GM18505 (cell line): ENCODE measurements at regions not wholly inside any gene's neighbourhood (a gene's known extent, or its start where the extent isn't known, plus 50 kb on each side); places are given as distances from the start of the nearest gene placed in this dataset.

Source experiments
- ATAC-seq: cut with Tn5 transposase; IDR thresholded peaks from one replicate; pipeline ENCODE4 v1.9.1; 2021; ENCODE audit not compliant: unreplicated experiment
- POLR2A ChIP-seq: IDR thresholded peaks from 4 replicates; pipeline ENCODE4 v1.6.1; 2011; ENCODE audit warnings: borderline replicate concordance; ENCODE audit not compliant: insufficient read depth, insufficient read length; ENCODE audit errors: extremely low read depth

GRCh38 chr15:94677202-94677790 is 445.9 kb downstream of the MCTP2 start:
- TF ChIP-seq POLR2A, result no peak
- ATAC-seq, result no peak

- ATAC-seq, result no peak
- TF ChIP-seq POLR2A, result no peak
Observed at GRCh38 chr15:94682171-94682570, 450.8 kb downstream of the MCTP2 start.

- TF ChIP-seq POLR2A, result no peak
- ATAC-seq, result no peak
Observed at GRCh38 chr15:94683902-94684301, 452.5 kb downstream of the MCTP2 start.

- no peak for ATAC-seq
- TF ChIP-seq POLR2A, result no peak
Observed at GRCh38 chr15:94691169-94691568, 459.8 kb downstream of the MCTP2 start.

- TF ChIP-seq POLR2A, result no peak
- no peak for ATAC-seq
Observed at GRCh38 chr15:94692710-94693109, 461.3 kb downstream of the MCTP2 start.

- TF ChIP-seq POLR2A, result no peak
- no peak for ATAC-seq
Observed at GRCh38 chr15:94700211-94700610, 468.9 kb downstream of the MCTP2 start.

- no peak for TF ChIP-seq POLR2A
- ATAC-seq, result no peak
Observed at GRCh38 chr15:94701281-94701985, 470.1 kb downstream of the MCTP2 start.

- no peak for ATAC-seq
Observed at GRCh38 chr15:94703596-94703995, 472.2 kb downstream of the MCTP2 start.

GRCh38 chr15:94704421-94704820 is 473.1 kb downstream of the MCTP2 start:
- no peak for TF ChIP-seq POLR2A
- no peak for ATAC-seq

More at GRCh38 chr15:94703596-94703995, 472.2 kb downstream of the MCTP2 start:
- TF ChIP-seq POLR2A, result no peak

- TF ChIP-seq POLR2A, result no peak
- ATAC-seq, result no peak
Observed at GRCh38 chr15:94704946-94705345, 473.6 kb downstream of the MCTP2 start.

- no peak for TF ChIP-seq POLR2A
- ATAC-seq, result no peak
Observed at GRCh38 chr15:94709319-94709718, 478.0 kb downstream of the MCTP2 start.

GRCh38 chr15:94722024-94722636 is 490.8 kb downstream of the MCTP2 start:
- ATAC-seq, result no peak
- TF ChIP-seq POLR2A, result no peak

- ATAC-seq, result no peak
- no peak for TF ChIP-seq POLR2A
Observed at GRCh38 chr15:94723801-94724200, 492.4 kb downstream of the MCTP2 start.

- no peak for TF ChIP-seq POLR2A
- ATAC-seq, result no peak
Observed at GRCh38 chr15:94731286-94731685, 499.9 kb downstream of the MCTP2 start.
